Ovary (tissue), 7 donors: ENCODE measurements at regions not wholly inside any gene's neighbourhood (a gene's known extent, or its start where the extent isn't known, plus 50 kb on each side); places are given as distances from the start of the nearest gene placed in this dataset.

Experiments
- DNase-seq, 5 donors: peaks; one replicate each; pipeline ENCODE4 v3.0.0-alpha.2; 2019 to 2020
- H3K27ac ChIP-seq, 2 donors: fragments of 200-600 bp; one replicate each; pipeline versions ENCODE4 v1.5.1 to v1.8.0; 2019 to 2022
- H3K27me3 ChIP-seq: fragments of 200-600 bp; one replicate; pipeline ENCODE4 v1.8.0; 2022
- H3K36me3 ChIP-seq: fragments of 200-600 bp; sonication (generic); one replicate; pipeline ENCODE4 v1.5.1; 2019
- H3K4me1 ChIP-seq: one replicate; pipeline ENCODE4 v1.8.1; 2013; ENCODE audit warnings: mild to moderate bottlenecking, moderate library complexity; ENCODE audit not compliant: insufficient read depth
- H3K4me3 ChIP-seq: fragments of 200-600 bp; sonication (generic); one replicate; pipeline ENCODE4 v1.5.1; 2017
- H3K9me3 ChIP-seq, 2 donors: fragments of 200-600 bp in 1 of 2; sonication (generic) in 1 of 2; one replicate each; pipeline versions ENCODE4 v1.5.1 to v1.8.1; 2013 to 2019; ENCODE audit warnings: mild to moderate bottlenecking in 1 of 2, moderate library complexity in 1 of 2
- EP300 ChIP-seq: sonication (generic); formaldehyde crosslinking; IDR thresholded peaks from one replicate; pipeline ENCODE4 v1.6.1; 2017; ENCODE audit warnings: antibody characterized with exemption
- POLR2A ChIP-seq: fragments of 450-650 bp; IDR thresholded peaks from one replicate; pipeline ENCODE4 v1.6.1; 2017; ENCODE audit warnings: antibody characterized with exemption, mild to moderate bottlenecking, moderate library complexity
- WGBS, 3 donors: extraction: QIAGEN DNeasy Blood & Tissue Kit in 1 of 3; methylation state at CpG; one replicate each; pipeline versions ENCODE4 v1.1.5 to v1.1.7; 2013 to 2017; 5-methylcytosine and 5-hydroxymethylcytosine counted together
- intact Hi-C, 4 donors: fragments of 100-400 bp; cut with DNase I; formaldehyde crosslinking; loops; one replicate each; pipeline versions ENCODE4 v1.11.0 to v1.15.1; 2022 to 2023
- TF ChIP-seq, protein P1 (sequence below), 3 donors: fragments of 450-650 bp in 2 of 3; fragments of 200-600 bp in 1 of 3; IDR thresholded peaks; one replicate each; pipeline versions ENCODE4 v1.5.1 to v1.8.0; 2016 to 2022; ENCODE audit warnings: antibody characterized with exemption in 3 of 3, mild to moderate bottlenecking in 1 of 3
- donor health status: DM: no; HTN: no; CAD: no; lungs with moderate emphysema.
- donor health status: DM: no; HTN: no; CAD: no.
- donor health status: Bipolar disorder and iron deficiency.
- donor health status: DM: no; HTN: no; CAD: no.
- donor health status: DM: yes; HTN: yes; CAD: no.

DNA sequence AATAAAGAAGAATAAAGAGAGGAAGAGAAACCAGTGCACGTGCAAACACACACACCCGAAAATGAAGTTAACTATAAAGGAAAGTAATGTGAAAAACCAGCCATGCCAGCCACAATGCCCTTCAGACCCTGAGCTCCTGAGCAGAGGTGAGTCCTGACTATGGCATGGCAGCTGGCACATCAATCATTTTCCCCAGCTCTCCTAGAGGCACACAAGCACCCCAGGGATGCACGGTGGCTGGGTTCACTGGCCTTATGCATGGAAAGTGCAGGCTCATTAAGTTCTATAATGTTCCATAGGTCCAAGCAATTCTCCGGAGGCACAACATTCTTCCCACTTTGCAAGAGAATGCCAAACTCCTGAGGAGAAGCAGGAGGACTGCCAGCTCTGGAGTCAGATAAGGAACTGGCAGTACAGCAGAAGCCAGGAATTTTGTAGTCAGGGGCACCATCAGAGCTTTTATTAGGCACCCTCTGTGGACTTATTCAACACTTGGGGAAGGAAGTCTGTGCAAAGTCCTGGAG, 175.0 kb upstream of the PRDM1 start:
- WGBS, 3 donors = 74 to 89% (median 80%) methylated on average over 4 of the region's 4 CpGs
- Histone ChIP-seq H3K9me3 (no peaks in the 10 kb centered on the region), H3K27ac (no peak overlapping the region), H3K36me3 (no peaks in the 10 kb centered on the region), H3K4me3 (no peak overlapping the region), H3K27me3 (no peaks in the 10 kb centered on the region), H3K4me1 (no peaks in the 10 kb centered on the region)
- TF ChIP-seq EP300 (no peak), POLR2A (no peak)
- TF ChIP-seq, protein P1, sequence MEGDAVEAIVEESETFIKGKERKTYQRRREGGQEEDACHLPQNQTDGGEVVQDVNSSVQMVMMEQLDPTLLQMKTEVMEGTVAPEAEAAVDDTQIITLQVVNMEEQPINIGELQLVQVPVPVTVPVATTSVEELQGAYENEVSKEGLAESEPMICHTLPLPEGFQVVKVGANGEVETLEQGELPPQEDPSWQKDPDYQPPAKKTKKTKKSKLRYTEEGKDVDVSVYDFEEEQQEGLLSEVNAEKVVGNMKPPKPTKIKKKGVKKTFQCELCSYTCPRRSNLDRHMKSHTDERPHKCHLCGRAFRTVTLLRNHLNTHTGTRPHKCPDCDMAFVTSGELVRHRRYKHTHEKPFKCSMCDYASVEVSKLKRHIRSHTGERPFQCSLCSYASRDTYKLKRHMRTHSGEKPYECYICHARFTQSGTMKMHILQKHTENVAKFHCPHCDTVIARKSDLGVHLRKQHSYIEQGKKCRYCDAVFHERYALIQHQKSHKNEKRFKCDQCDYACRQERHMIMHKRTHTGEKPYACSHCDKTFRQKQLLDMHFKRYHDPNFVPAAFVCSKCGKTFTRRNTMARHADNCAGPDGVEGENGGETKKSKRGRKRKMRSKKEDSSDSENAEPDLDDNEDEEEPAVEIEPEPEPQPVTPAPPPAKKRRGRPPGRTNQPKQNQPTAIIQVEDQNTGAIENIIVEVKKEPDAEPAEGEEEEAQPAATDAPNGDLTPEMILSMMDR (IDR thresholded peaks at IDR 0.05) = no peak
- intact Hi-C loops = no loop called here
- no peak for DNase-seq

DNA sequence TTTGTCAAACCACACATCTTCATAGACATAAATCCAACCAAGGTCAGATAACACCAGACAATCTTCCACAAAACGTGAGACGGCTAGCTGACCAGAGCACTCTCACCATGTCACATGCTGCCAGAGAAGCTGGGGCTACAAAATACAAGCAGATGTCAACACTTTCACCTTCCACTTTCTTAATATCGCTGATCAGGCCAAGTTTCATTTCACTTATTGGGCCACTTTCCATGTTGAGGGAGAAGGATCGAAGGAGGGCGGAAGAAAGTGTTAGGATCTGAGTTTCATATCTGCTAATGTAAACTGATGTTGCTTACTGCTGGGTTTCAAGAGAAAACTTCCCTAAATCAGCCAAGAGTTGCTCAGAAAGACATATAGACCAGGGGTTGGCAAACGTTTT, 177.0 kb upstream of the PRDM1 start:
- Histone ChIP-seq H3K36me3 (no peaks in the 10 kb centered on the region), H3K4me3 (no peak overlapping the region), H3K27ac (no peak overlapping the region), H3K27me3 (no peaks in the 10 kb centered on the region), H3K4me1 (no peaks in the 10 kb centered on the region), H3K9me3 (no peaks in the 10 kb centered on the region)
- TF ChIP-seq EP300 (no peak), POLR2A (no peak)
- TF ChIP-seq, protein P1 (IDR thresholded peaks at IDR 0.05) = no peak
- WGBS, 3 donors = 82 to 85% (median 83%) methylated on average over 6 of the region's 6 CpGs
- intact Hi-C loops = loop anchor here in 1 of 4 donors (10.0 kb wide), 1 partner anchor 104 kb away; no protein-coding TSS in a partner anchor
- DNase-seq = no peak

DNA sequence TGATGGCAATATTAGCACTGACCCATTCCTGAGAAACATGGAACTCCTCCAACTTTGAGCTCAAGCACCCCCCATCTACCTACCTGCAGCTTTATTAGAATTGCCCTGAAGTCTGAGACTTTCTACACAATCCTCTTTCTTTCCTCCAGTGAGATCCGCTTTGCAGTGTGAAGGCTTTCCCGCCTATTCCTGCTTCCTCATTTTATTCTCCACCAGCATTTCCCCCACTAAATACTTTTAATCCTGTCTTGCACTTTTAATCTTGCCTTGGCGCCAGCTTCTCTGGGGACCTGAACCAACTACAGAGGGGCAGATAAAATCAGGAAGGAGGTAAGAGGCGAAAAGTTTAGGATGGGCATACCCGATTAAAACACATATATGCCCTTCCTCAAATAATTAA, 178.1 kb upstream of the PRDM1 start:
- Histone ChIP-seq H3K27me3 (no peaks in the 10 kb centered on the region), H3K4me3 (no peak overlapping the region), H3K9me3 (no peaks in the 10 kb centered on the region), H3K36me3 (no peaks in the 10 kb centered on the region), H3K4me1 (peaks cover 3% of the 10 kb centered on the region), H3K27ac (no peak overlapping the region)
- no peak for DNase-seq
- no peak for TF ChIP-seq POLR2A
- TF ChIP-seq, protein P1 (IDR thresholded peaks at IDR 0.05) = no peak
- no peak for TF ChIP-seq EP300
- WGBS, 3 donors = 86 to 97% (median 94%) methylated on average over 5 of the region's 5 CpGs
- intact Hi-C loops = loop anchor here in 1 of 4 donors (10.0 kb wide), 1 partner anchor 103 kb away; no protein-coding TSS in a partner anchor

DNA sequence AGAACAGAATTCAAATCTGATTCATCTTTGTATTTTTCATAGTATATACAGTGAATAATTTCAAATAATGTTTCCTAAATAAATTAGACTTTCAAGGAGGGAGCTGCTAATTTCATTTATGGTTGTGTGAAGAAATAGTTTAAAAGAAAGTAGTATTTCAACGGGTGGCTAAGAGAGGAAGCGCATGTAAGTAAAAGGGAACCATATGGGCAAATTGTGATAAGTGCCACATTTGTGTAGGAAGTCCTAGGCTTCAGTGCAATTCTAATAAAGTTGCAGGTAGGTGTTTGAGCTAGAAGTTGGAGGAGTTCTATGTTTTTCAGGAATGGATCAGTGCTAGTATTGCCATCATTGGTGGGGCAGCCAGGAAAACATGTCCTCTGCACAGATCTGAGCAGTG, 178.8 kb upstream of the PRDM1 start:
- H3K4me3 ChIP-seq = no peak overlapping the region
- no peaks in the 10 kb centered on the region for H3K27me3 ChIP-seq
- 87 to 91% (median 91%) methylated on average over 2 of the region's 2 CpGs for WGBS, 3 donors

More for the DNA sequence above, 178.8 kb upstream of the PRDM1 start:
- Histone ChIP-seq H3K9me3 (no peaks in the 10 kb centered on the region), H3K27ac (no peak overlapping the region), H3K4me1 (peaks cover 5% of the 10 kb centered on the region), H3K36me3 (no peaks in the 10 kb centered on the region)
- DNase-seq = no peak
- intact Hi-C loops = loop anchor here in 1 of 4 donors (10.0 kb wide), 1 partner anchor 102 kb away; no protein-coding TSS in a partner anchor
- TF ChIP-seq POLR2A (no peak), EP300 (no peak)
- TF ChIP-seq, protein P1 (IDR thresholded peaks at IDR 0.05) = no peak
